GM19463 (cell line): ENCODE measurements at regions not wholly inside any gene's neighbourhood (a gene's known extent, or its start where the extent isn't known, plus 50 kb on each side); places are given as distances from the start of the nearest gene placed in this dataset.

Experiments
- ATAC-seq: cut with Tn5 transposase; IDR thresholded peaks from one replicate; pipeline ENCODE4 v1.9.1; 2021; ENCODE audit warnings: mild to moderate bottlenecking, moderate library complexity; ENCODE audit not compliant: unreplicated experiment

DNA sequence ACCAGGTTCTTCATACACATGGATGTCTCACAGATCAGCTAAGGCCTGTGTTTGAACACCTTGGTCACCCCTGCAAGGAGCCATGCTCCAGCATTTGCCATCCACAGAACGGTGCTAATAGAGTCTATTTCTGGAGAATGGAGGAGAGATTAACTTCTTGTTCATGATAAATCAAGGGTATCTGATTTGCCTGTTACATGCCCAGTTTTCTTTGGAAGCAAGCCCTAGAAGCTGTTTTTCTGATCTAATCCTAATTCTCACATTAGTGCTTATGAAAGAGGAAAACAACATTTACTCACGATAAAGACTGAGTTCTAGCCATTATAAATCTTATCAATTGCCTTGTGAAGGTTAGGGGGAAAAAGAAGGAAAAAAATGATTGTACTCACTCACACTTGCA is 119.6 kb upstream of the DTNA start:
- no peak for ATAC-seq

DNA sequence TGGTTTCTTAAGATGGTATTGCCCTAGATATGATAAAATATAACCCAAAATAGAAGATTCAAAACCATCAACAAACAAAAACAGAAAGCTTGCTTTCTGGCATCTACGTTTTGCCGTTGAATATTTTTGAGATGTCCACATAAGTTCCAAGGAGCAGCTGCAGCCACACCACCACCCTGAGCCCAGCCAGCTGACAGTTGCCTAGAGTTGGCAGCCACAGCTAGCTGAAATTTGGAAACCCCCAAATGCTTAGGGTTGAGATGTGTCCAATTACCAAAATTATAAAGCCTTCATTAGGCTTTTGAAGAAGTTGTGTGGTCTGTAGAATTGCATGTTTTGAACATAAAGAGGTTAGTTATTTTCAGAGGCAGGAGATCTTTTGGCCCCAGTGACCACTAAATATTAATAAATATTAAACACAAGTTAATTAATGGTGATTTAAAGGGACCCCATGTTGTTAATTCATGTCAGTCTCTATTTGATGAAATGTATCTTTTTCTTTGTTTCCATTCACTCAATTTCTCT is 118.1 kb upstream of the DTNA start:
- no peak for ATAC-seq

DNA sequence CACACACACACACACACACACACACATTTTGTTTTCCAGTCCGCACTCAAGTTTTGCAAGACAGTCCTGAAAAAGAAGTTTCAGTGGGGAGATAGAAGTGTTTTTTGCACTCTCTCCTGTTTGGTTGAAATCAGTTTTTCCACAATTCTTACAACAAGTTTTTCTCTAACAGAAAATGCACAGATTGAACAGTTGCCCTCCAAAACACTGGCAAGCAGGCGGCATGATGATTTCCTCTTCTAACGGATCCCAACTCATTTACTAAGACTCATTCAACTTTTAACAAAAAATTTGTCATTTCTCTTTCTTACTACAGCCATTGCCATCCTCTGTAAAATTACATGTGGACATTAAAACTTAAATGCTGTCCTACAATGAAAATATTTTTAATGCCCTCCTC is 117.6 kb upstream of the DTNA start:
- ATAC-seq = no peak

DNA sequence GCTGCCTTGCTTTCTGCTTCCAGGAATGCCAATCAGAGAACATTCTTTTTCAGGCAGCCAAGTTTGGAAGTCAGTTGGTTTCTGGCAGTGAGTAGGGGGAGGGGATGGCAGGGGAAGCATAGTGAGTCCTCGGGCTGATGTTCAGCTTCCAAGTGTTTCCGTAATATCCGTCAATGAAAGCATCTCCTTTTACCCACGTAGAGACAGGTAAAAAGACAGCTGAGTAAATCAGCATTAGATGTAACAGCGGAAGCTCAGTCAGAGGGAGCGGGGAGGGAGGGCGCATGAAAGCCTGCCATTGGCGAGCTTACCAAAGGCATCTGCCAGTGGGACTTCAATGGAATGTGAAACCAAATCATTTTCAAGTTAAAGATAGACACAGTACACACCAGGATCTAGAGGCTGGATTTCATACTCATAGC is 117.1 kb upstream of the DTNA start:
- no peak for ATAC-seq

DNA sequence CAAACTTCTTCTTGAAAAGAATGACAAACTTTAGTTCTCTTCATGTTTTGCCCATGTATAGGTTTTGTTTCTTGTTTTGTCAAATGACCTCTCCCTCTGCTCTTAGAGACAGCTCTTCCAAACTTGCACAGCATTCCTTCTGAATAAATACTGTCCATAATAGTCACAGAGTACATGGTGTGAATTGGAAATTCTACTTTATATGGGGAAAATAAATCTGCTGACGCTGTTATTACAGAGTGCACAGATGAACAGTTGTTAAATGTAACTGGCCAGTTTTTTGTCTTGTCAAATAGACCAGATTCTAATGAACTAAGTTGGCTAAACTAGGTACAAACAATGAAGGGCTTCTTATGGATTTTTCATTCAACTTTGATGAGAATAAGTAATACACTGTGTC is 115.8 kb upstream of the DTNA start:
- ATAC-seq = no peak

DNA sequence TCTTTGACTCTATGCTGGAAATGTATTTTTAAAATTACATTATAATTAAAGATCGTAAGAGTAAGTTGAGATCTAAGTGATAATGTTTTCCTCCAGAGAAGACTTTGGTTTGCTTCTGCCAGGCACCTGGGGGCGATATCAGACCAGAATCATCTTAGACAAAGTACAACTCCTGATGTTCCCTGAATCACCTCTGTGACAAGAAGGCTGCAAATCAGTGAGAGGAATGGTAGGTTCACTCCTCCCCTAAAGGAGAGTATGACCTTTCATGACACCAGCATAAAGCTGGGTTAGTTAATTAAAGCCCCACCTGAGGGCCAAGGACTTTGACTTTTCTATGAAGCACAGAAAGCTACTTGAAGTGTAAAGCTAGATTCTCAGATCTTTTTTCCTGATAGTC is 114.4 kb upstream of the DTNA start:
- no peak for ATAC-seq

DNA sequence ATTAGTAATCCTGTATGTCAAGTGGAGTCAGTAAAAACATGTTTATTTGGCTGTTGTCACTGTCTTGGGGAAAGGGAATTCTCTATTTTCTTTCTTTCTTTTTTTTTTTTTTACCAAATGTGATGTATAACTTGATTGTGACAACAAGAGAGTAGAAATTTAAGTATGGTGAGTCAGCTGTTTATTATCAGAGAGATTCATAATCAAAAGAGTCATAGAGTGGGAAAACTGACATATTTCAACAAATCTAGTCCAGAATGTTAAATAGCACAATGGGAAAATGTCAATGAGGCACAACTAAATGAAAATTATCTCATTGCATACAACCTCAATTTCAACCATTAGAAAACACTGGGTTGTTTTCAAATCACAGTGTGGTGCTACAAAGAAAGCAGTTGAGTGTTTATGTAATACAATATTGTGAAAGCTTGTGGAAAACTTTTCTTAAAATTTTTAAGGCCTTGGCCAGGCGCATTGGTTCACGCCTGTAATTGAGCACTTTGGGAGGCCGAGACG is 111.9 kb upstream of the DTNA start:
- ATAC-seq = no peak

DNA sequence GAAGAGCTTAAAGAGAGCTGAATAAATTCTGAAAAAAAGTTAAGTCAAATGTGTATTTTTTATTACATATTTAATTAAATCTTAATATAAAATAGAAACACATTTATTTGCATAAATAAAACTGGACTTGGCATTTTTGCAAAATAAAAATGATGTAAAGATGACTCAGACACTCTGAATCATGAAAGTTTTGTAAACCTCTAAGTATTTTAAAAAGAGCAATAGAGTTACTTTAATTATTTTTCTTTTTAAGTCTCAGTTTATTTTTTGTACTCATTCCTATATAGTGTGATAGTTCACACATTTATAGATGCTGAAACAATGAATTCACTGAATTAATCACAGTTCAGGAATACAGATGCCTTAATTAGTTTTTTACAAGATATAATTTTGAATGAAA is 109.9 kb upstream of the DTNA start:
- no peak for ATAC-seq

DNA sequence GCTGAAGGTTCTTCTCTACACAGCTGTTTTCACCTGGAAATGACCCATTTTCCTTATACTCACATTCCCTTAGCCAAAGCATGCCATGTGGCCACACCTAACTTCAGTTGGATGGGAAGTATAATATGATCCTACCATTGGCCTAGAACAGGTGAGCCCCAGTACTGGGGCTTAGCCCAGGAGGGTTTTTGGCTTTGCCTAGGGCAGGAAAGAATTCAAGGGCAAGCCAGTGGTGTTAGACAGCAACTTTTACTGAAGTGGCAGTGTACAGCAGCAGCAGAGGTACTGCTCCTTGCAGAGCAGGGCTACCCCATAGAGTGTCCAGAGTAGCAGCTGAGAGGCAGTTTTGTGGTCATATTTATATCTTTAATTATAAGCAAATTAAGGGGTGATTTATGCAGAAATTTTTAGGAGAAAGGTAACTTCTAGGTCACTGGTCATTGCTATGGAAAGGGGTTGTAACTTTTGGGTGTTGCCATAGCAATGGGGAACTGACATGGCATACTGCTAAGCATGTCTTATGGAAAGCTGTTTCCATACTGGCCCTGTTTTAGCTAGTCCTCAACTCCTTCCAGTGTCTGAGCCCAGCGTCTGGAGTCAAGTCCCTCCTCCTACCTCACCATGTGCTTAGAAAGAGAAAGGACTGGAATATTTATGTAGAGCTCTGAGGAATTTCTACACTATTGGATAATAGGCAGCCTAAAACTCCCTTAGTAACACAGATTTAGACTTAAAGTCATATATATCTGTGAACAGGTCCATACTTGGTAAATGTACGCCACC is 109.0 kb upstream of the DTNA start:
- ATAC-seq = no peak

DNA sequence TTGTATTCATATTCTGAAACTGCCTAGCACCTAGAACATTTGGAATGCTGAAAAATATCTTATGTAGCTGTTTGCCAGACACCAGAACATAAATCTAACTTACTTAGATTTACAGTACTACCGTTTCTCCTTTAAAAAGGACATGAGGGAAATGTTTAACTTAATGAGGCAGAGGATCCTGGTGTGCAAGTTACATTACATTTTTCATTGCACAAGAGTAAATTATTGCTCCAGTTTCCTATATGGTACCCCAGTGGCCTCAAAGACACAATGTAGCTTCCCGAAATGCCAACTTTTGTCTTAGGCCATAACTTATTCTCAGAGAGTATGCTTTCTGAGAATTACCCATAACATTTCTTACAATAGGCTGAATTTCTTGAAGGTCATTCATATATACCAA is 105.5 kb upstream of the DTNA start:
- ATAC-seq = no peak

DNA sequence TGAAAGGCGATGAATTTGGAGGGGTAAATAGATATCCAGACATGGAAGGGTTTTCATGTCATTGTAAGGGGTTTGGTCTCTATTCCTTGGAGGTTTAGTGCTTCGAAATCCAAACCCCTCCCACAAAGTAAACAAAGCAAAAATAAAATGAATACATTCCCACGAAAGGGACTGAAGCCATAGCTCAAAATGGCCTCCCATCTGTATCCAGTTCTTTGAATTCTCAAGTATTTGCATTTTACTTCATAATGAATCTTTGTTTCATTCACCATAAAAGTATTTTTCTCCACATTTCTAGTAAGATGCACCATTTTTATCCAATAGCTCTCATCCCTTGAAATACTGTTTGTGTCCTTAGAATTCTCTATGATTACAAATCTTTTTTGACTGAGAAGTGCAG is 103.2 kb upstream of the DTNA start:
- ATAC-seq = no peak

DNA sequence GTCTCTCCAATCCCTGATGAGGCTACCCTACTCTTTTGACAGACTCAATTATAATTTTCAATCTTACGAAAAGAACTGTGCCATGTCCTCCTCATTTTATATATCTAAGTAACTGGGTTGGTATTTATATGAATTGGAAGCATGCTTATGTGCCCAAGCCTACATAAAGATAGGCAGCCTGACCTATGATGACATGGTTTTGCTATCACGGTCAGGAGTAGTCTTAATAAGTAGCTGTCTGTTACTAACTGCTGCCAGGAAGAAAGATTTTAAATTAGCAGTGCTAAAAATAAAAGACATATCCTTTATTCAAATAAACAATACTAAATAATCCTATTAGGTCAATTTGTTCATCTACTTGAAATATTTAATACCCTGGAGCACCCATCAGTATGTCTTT is 102.0 kb upstream of the DTNA start:
- ATAC-seq = no peak

DNA sequence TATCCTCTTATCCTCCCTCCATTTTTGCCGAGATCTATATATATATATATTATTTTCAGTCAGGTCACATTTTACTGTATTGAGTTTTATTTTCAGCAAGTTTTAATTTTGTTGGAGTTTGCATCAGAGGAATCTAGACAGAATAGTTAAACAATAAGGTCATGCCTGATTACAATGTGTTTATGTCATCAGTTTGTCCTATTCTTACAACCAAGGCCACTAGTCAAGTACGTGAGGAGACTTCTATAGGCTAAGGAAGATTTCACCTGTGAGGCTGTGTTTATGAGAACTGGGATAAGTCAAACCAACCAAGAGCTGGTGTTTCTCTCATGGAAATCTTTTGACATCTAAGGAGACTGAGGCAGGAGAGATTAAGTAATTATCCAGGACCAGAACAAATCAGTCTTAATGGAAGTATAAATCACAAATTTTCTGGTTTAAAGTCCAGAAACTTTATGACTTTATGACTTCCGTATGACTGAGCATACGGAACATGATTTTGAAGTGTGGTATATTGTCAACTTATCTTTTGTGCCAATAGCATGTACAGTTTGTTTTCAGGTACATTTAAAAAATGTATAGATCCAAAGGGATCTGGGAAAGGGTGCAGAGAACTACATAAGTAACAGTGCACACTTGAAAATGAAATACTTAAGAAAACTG is 100.0 kb upstream of the DTNA start:
- ATAC-seq = no peak

DNA sequence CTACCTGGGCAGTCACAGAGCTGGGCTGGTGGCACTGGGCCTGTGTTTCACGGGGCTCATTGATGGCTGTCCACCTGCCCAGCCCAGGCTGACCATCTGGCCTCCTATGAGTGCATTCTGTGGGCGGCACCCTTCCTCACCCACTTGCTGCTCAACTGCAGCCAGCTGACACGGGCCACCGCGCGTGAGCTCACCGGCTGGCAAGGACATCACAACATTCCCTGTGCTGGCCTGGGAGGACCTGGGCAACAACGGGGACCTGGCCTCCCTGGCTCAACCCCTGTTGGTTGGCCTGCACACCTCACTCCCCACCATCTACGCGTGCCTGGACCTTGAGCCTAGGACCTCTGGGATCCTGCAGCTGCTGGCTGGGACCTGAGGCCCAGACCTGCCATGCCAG is 98.2 kb upstream of the DTNA start:
- no peak for ATAC-seq

DNA sequence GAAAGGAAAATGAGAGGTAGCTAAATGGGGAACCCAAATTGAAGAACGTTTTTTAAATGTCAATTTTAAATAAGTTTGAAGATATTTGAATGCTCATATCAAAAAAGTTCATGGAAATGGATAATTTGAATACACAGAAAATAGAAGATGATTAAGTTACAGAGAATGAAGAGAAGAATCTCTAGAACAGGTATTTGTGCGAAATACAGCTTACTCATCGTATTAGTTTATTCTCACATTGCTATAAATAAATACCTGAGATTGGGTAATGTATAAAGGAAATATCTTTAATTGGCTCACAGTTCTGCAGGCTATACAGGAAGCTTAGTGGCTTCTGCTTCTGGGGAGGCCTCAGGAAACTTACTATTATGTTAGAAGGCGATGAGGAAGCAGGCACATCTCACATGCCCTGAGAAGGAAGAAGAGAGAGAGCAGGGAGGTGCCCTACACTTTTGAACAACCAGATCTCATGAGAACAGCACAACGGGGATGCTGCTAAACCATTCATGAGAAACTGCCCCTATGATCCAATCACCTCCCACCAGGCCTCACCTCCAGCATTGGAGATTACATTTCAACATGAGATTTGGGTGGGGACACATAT is 89.7 kb upstream of the DTNA start:
- ATAC-seq = no peak

DNA sequence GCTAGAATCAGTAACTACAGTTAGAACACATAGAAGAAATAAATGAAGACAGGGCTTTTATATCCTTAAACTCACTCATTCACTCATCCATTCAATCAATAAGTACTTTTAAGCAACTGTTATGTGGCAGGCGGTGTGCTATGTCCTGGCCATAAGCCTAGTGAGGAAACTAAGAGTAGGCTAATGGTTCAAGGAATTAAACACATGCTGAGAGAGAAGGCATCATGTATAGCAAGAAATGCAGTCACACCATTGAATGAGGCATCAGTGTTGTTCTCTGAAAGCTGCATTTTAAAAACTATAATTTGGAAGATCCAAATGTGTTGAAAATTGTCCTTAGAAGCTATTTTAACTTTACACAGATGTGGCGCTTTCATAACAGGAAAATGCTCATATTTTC is 86.5 kb upstream of the DTNA start:
- ATAC-seq = no peak

DNA sequence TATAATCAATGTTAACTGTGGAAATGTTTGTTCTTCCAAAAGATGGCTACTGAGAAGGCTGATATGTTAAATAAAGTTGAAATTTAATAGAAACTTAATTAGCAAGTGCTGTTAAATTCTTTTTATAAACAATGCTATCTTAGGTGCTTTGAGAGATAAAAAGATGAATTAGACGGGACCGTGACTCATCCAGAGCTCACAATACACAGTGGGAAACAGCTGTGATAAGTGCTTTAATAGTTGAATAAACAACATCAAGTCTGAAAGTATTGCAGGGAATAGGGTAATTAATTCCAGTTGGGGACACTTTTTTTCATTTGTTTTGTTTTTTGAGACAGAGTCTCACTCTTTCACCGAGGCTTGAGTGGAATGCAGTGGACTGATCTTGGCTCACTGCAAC is 85.5 kb upstream of the DTNA start:
- no peak for ATAC-seq

DNA sequence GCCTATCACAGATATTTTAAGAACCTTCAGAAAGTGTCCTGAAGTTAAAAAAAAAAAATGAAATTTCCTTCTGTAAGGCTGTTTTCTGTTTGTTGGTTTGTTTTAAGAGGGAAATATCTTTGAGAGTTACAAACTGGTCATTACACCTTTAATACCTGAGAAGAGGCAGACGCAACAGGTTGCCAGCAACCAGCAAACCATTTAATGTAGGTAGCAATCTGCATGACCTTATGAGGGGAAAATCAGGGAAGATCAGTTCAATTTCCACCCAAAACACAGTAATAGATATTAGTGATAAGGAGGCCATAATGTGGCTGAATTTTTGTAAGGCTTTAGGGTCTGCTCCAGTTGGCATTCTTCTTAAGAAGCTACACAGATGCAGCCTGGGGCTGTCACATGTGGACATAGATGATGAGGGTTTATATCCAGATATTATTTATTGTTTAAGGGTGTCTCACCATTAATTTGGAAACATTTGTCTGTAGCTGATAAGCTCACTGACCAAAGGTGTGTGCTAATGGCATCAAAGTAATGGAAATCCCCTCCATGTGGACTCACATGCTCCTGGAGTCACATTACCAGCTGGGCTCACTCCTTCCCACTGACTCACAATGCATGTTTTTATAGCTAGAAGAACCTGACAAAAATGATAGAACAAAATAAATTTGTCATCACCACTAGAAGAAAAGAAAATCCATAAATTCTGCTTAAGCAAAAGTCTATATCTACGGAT is 83.5 kb upstream of the DTNA start:
- no peak for ATAC-seq

DNA sequence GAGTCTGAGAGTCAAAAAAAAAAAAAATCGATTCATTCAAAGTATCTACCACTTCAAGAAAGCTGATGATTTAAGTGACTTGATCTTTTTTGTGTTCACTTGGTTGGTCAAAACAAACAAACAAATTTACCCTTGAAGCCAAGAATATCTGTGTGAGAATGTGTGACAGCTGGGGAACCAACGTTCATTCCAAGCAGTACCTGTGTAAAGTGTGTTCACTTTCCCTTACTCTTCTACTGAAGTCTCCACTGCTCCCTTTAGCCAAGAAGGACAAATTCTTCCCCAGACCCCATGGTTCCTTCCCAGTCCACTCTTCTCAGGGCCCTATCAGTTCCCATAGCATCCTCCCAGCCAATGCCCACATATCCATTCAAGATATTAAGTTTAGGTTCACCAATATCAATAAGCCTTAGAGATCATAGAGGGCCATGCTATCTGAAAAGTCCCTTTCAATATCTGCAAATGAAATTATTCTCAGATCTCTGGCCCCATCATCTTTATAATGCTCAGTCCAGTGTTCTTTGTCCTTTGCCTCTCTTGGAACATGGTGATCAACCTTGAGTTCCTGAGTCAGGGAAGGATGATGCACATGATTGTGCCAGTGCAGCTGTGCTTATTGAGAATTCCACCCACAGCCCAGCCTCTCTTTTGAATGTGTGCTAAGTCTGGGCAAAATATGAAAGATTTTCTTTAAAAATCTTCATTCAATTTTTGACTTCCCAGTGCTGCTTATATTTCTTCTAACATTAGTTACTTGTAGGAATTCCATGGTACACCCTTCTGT is 82.8 kb upstream of the DTNA start:
- ATAC-seq = no peak
